SK-N-SH (cell line): ENCODE measurements at regions not wholly inside any gene's neighbourhood (a gene's known extent, or its start where the extent isn't known, plus 50 kb on each side); places are given as distances from the start of the nearest gene placed in this dataset.

Experiments used
- EP300 ChIP-seq, 2 experiments: IDR thresholded peaks; 2 replicates each; pipeline versions ENCODE4 v1.4.0 to v1.6.1; 2012; ENCODE audit warnings: borderline replicate concordance in 1 of 2, low read depth in 1 of 2, low read length in 1 of 2
- YY1 ChIP-seq: IDR thresholded peaks from 2 replicates; pipeline ENCODE4 v1.4.0; 2012; ENCODE audit warnings: low read depth, mild to moderate bottlenecking

DNA sequence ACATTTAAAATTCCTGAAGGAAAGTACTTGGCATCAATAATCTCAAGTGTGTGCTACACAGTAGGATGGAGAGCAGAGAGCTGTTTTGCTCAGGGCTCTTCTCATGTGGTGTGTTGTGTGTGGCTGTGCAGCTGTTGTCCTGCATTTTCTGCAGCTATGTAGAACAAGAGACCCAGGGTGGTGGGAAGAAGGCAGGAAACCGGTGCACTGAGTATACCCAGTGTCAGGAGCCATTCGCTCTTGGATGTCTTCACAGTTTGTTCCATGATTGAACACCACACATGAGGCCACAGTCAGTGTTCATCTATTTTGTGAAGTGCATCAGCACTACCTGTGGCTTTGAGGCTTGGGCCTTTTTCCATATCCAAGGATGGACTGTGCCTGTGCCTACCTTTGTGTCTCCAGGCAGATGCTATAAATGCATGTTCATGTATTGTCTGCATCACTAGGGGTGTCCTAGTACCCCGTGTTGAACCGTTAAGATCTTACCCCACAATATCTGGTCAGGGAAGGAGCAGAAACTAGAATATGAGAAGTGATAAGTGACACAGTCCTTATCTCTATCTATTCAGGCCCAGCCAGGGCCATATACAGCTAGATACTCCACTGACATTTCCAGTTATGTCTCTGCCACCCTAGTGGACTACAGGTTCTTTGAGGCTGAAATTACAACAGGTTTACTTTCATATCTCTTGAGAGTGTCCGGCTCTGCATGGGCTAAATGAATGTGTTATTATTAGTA is 194.3 kb downstream of the NR2F2 start:
- TF ChIP-seq YY1 (no peak), EP300 (IDR thresholded peaks at IDR 0.05; ENCODE audit: borderline replicate concordance in 1 of 2, low read depth in 1 of 2, low read length in 1 of 2) (no peak)
